ENCODE measurements at regions not wholly inside any gene's neighbourhood (a gene's known extent, or its start where the extent isn't known, plus 50 kb on each side); places are given as distances from the start of the nearest gene placed in this dataset.

- FAIRE-seq: no peak
- DNase-seq (ENCODE audit: extremely low read depth in 1 of 4, low spot score in 3 of 4): no peak
- CTCF ChIA-PET (ENCODE audit: low intra/inter-chr PET ratio): no interaction called here
- peaks cover 3% of the 10 kb centered on the region for H4K20me1 ChIP-seq (replicated peaks; ENCODE audit: control insufficient read depth, insufficient read depth, low read length)
- H3K9ac ChIP-seq (ENCODE audit: insufficient read depth in 1 of 2, low read depth in 2 of 2, low read length in 2 of 2): no peak overlapping the region
- no peaks in the 10 kb centered on the region for H3K9me3 ChIP-seq (replicated peaks; ENCODE audit: control insufficient read depth, insufficient read depth, low read depth, low read length)
- no peaks in the 10 kb centered on the region for H3K79me2 ChIP-seq (ENCODE audit: control insufficient read depth, insufficient read depth, low read length)
- no peaks in the 10 kb centered on the region for H3K4me1 ChIP-seq (replicated peaks in 1 of 2; ENCODE audit: control insufficient read depth in 2 of 2, insufficient read depth in 2 of 2, low read length in 2 of 2)
- TF ChIP-seq PHF20 (IDR thresholded peaks at IDR 0.05; ENCODE audit: partially characterized antibody) (no peak), SLC30A9 (CRISPR knock-in tag; IDR thresholded peaks at IDR 0.05) (no peak), UBTF (IDR thresholded peaks at IDR 0.05; ENCODE audit: borderline replicate concordance in 1 of 2, low read depth in 2 of 2, low read length in 2 of 2) (no peak), CREB3L1 (IDR thresholded peaks at IDR 0.05; ENCODE audit: borderline replicate concordance, low read depth) (no peak), SMAD1 (IDR thresholded peaks at IDR 0.05; ENCODE audit: low read depth, low read length, partially characterized antibody) (no peak), MEF2D (tag; conservative IDR thresholded peaks at IDR 0.05; ENCODE audit: low read depth) (no peak), ETV6 (IDR thresholded peaks at IDR 0.05; ENCODE audit: borderline replicate concordance in 1 of 2, low read depth in 2 of 2, low read length in 1 of 2) (no peak), ETV6 (CRISPR knock-in tag; IDR thresholded peaks at IDR 0.05; ENCODE audit: borderline replicate concordance) (no peak), RBBP5 (IDR thresholded peaks at IDR 0.05; ENCODE audit: borderline replicate concordance, insufficient read depth, low read length, poor library complexity, severe bottlenecking) (no peak), ELF1 (tag; IDR thresholded peaks at IDR 0.05) (no peak), ZNF668 (CRISPR knock-in tag; IDR thresholded peaks at IDR 0.05) (no peak), HMG20B (CRISPR knock-in tag; IDR thresholded peaks at IDR 0.05) (no peak), TFAM (CRISPR knock-in tag; conservative IDR thresholded peaks at IDR 0.05) (no peak), HOXB6 (CRISPR knock-in tag; IDR thresholded peaks at IDR 0.05; ENCODE audit: borderline replicate concordance) (no peak), CREB5 (CRISPR knock-in tag; IDR thresholded peaks at IDR 0.05) (no peak), ZNF778 (CRISPR knock-in tag; IDR thresholded peaks at IDR 0.05) (no peak)
- H3K9me1 ChIP-seq (ENCODE audit: control insufficient read depth, insufficient read depth, low read length): no peaks in the 10 kb centered on the region
- no peaks in the 10 kb centered on the region for H3K36me3 ChIP-seq (ENCODE audit: control insufficient read depth, insufficient read depth, low read length)
- H3K27me3 ChIP-seq (ENCODE audit: control insufficient read depth in 2 of 2, insufficient read depth in 2 of 2, low read length in 2 of 2): peaks cover 2 to 18% of the 10 kb centered on the region in 2 experiments; a peak in 3 of 5 replicates
- no peak overlapping the region for H3K4me3 ChIP-seq
- H2AFZ ChIP-seq (ENCODE audit: low read depth, low read length): no peak overlapping the region
- in situ Hi-C loops (cut with MboI) (no loop called here), intact Hi-C loops (cut with micrococcal nuclease) (no loop called here)
- no TSS peak for BruUV-seq (replicated peaks)
- POLR2A ChIA-PET: interaction anchor here (0.6 kb wide), 1 partner anchor 386 kb away, joined by 3 read pairs; no protein-coding TSS in a partner anchor
- 0% methylated on average over 7 of the region's 7 CpGs for WGBS (ENCODE audit: insufficient coverage, low coverage, missing lambda C conversion rate)
- no peak overlapping the region for H3K27ac ChIP-seq (ENCODE audit: extremely low read depth, low read depth, low read length)
- H3K4me2 ChIP-seq (ENCODE audit: insufficient read depth, low read length): no peak overlapping the region
- no peak for ATAC-seq
These were observed 146.4 kb upstream of the PPP1R26 start for GRCh38 chr9:135332979-135333748.

Data from K562 (cell line).